Mesodermal cell (in vitro differentiated cells): ENCODE measurements at regions not wholly inside any gene's neighbourhood (a gene's known extent, or its start where the extent isn't known, plus 50 kb on each side); places are given as distances from the start of the nearest gene placed in this dataset.

Experiments used
- H3K27ac ChIP-seq: 2 replicates; pipeline ENCODE4 v1.7.0; 2013; ENCODE audit warnings: mild to moderate bottlenecking, low read depth, low read length, moderate library complexity; ENCODE audit not compliant: severe bottlenecking
- H3K36me3 ChIP-seq: 2 replicates; pipeline ENCODE4 v1.7.1; 2013; ENCODE audit warnings: mild to moderate bottlenecking, low read length, moderate library complexity; ENCODE audit not compliant: control insufficient read depth, insufficient read depth
- H3K4me1 ChIP-seq: one replicate; pipeline ENCODE4 v1.7.1; 2013; ENCODE audit warnings: mild to moderate bottlenecking, low read length; ENCODE audit not compliant: insufficient read depth, control insufficient read depth, poor library complexity, severe bottlenecking
- H3K4me3 ChIP-seq: 2 replicates; pipeline ENCODE4 v1.7.0; 2013; ENCODE audit warnings: low read length, control low read depth, mild to moderate bottlenecking; ENCODE audit not compliant: insufficient read depth, poor library complexity, severe bottlenecking; ENCODE audit errors: extremely low read depth
- H3K9me3 ChIP-seq: 2 replicates; pipeline ENCODE4 v1.7.1; 2013; ENCODE audit warnings: mild to moderate bottlenecking, low read length, moderate library complexity; ENCODE audit not compliant: control insufficient read depth
- WGBS, 2 experiments: methylation state at CpG; one replicate each; pipeline ENCODE4 v1.1.5; 2013; ENCODE audit warnings: missing lambda C conversion rate in 2 of 2; ENCODE audit not compliant: insufficient coverage in 2 of 2; 5-methylcytosine and 5-hydroxymethylcytosine counted together

DNA sequence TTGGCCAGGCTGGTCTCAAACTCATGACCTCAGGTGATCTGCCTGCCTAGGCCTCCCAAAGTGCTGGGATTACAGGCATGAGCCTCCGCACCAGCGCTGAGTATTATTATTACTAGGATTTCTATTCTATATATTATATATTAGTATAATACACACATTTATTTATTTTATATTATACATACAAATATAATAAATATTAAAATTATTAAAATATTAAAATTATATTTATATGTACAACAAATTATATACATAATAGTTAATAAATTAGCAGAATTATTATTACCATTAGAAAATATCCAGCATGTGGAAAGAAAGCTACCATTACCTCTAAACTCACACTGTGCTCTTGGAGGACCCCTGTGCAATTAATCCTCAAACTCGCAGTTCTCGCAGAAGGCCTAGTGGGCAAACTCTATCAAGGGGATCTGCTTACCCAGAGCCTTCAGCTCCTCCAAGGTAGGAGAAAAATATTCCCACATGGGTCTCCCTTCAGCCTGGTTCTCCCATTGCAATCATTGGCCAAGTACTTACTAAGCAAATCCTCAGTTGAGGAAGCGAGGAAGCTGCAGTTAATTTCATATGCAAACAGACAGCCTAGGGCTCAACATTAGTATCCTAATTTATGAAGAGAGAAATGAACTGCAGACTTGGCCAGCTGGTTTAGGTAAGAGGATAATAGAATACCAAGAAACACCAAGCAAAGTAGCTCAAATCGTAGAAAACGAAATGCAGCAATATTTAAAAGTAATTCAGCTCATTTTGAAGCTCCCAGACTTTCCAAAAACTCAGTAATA lies 241.4 kb upstream of the IRX5 start:
- WGBS, 2 experiments: 75% methylated on average over 2 of the region's 7 CpGs; no CpG with 5 or more reads in 1 of the 2 experiments
- H3K4me1 ChIP-seq: no peaks in the 10 kb centered on the region
- no peak overlapping the region for H3K27ac ChIP-seq
- no peak overlapping the region for H3K4me3 ChIP-seq
- no peaks in the 10 kb centered on the region for H3K36me3 ChIP-seq
- peaks cover 3% of the 10 kb centered on the region for H3K9me3 ChIP-seq

DNA sequence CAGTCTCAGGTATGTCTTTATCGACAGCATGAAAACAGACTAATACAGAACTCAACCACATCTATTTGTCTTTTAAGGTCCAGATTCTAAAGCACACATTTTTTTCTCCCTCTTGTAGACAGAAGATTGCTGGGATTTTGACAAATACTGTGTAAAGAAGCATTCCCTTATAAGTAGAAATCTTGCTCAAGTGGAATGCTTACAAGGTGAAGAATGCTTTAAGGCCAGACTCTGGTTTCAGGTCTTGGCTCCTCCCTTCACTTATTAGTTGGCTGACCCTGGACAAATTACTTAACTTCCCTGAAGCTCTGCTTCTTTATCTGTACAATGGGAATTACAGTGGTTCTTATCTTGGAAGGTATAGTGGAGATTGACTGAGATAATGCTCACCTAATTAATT lies 242.3 kb upstream of the IRX5 start:
- Histone ChIP-seq H3K4me1 (no peaks in the 10 kb centered on the region), H3K27ac (no peak overlapping the region), H3K4me3 (no peak overlapping the region), H3K36me3 (no peaks in the 10 kb centered on the region), H3K9me3 (peaks cover 3% of the 10 kb centered on the region)
- 88% methylated on average over 1 of the region's 1 CpG; no CpG with 5 or more reads in 1 of the 2 experiments for WGBS, 2 experiments

DNA sequence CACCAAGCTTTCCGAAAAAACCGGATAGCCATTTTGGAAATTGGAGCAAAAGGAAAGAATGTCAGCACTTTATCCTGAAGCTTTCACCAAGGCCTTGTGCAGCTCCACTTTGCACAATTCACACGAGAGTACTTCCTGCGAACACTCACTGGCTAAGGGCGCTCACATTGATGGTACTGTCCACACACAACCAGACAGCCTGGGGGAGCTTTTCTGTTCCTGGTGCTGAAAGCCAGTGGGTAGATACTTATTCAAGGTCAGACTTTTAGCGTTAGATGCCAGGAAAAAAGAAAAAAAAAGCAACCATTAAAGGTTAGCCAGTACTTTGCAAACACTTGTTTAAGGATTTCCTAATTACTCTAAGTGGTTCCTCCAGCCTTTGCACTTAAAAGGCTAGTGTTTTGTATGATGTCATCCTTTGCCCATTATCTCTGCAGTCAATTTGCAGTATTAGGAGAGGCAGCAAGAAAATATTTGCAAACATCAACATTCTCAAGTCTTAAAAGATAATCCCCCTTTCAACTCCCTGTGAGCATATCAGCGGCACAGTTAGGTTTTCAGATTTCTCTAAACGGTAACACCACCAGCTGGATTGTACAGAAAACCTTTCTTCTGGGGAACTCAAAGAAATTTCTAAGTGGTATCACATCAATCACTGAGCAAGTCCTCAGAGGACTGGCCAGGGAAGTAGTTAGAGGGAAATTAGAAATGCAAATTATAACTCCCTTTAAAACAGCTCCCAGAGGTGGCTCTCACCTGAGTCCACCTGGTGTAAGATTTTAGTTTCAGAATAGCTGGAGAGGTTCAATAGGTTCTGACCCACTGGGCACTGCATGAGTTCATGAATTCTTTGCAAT lies 243.4 kb upstream of the IRX5 start:
- WGBS, 2 experiments: 89 to 94% methylated on average over 2 to 7 of the region's 8 CpGs
- Histone ChIP-seq H3K4me3 (no peak overlapping the region), H3K4me1 (no peaks in the 10 kb centered on the region), H3K9me3 (peaks cover 3% of the 10 kb centered on the region), H3K27ac (no peak overlapping the region), H3K36me3 (no peaks in the 10 kb centered on the region)

DNA sequence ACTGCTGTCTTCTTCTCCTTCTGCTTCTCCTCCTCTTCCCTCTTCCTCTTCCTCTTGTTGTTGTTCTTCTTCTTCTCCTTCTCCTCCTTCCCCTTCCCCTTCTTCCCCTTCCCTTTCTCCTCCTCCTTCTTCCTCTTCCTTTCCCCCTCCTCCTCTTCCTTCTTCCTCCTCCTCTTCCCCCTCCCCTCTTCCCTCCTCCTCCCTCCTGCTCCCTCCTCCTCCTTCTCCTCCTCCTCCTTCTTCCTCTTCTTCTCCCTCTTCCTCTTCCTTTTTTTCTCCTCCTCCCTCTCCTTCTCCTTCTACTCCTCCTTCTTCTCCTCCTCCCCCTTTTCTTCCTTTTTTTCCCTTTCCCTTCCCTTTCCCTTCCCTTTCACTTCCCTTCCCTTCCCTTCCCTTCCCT lies 245.0 kb upstream of the IRX5 start:
- Histone ChIP-seq H3K27ac (no peak overlapping the region), H3K36me3 (no peaks in the 10 kb centered on the region), H3K9me3 (peaks cover 3% of the 10 kb centered on the region), H3K4me1 (no peaks in the 10 kb centered on the region), H3K4me3 (no peak overlapping the region)

DNA sequence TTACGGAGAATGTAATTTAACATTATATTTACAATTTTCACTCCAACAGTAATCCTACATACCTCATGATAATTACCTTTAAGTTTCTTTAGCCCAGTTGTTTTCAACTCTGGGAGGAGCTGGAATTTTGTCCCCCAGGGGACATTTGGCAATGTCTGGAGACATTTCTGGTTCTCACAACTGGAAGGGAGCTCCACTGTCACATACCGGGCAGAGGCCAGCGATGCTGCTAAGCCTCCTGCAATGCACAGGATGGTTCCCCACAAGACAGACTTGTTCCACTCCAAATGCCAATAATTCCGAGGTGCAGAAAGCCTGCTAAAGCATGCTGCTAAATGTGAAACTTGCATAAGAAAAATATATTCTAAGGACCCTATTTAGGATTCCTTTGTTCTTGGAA lies 251.1 kb upstream of the IRX5 start:
- Histone ChIP-seq H3K4me1 (no peaks in the 10 kb centered on the region), H3K36me3 (no peaks in the 10 kb centered on the region), H3K9me3 (no peaks in the 10 kb centered on the region), H3K4me3 (no peak overlapping the region), H3K27ac (no peak overlapping the region)
- WGBS, 2 experiments: 89 to 100% methylated on average over 2 of the region's 4 CpGs

DNA sequence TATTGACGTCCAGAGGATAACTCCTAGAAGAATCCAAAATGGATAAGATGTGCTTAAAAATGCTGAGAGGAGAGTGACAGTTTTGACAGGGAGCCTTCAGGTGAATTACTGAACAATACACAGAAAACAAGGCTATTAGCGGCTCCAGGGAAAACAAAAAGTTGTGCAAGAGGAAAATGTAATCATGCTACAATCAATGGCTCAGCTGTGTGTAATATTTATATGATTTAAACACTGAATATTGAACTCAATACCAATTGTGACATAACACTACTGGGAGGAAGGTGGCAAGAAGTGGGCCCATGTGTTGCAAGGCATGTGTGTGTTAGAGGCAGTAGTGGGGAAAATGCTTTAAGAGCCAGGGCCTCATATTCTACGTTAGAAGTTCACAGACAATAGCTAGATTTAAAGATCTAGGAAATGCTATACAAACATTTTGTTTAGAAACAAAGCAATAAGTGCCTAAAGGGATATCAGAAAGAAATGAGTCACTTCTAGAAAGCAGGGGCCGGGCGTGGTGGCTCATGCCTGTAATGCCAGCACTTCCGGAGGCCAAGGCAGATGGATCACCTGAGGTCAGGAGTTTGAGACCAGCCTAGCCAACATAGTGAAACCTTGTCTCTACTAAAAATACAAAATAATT lies 253.2 kb upstream of the IRX5 start:
- no peaks in the 10 kb centered on the region for H3K36me3 ChIP-seq
- H3K27ac ChIP-seq: no peak overlapping the region
- WGBS, 2 experiments: 90 to 94% methylated on average over 3 to 4 of the region's 6 CpGs
- H3K4me3 ChIP-seq: no peak overlapping the region
- no peaks in the 10 kb centered on the region for H3K4me1 ChIP-seq
- H3K9me3 ChIP-seq: no peaks in the 10 kb centered on the region

DNA sequence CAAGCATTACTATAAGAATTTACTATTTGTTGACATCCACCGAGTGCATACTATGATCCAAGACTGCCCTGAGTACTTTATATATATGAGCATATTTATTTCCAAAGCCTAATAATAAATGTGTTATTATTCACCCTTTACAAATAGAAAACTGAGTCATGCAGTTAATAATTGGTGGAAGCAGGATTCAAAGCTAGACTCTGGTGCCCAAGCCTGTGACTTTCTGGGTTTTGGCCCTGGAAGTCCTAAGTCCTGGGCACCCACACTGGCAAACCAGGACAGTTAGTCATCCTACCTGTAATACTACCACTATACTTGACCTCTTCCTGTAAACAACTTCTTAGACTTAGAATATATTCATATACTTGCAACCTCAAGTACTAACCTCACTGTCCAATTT lies 257.4 kb upstream of the IRX5 start:
- Histone ChIP-seq H3K27ac (no peak overlapping the region), H3K9me3 (no peaks in the 10 kb centered on the region), H3K36me3 (no peaks in the 10 kb centered on the region), H3K4me1 (no peaks in the 10 kb centered on the region), H3K4me3 (no peak overlapping the region)
- no CpG with 5 or more reads among the region's 1 CpG for WGBS, 2 experiments

DNA sequence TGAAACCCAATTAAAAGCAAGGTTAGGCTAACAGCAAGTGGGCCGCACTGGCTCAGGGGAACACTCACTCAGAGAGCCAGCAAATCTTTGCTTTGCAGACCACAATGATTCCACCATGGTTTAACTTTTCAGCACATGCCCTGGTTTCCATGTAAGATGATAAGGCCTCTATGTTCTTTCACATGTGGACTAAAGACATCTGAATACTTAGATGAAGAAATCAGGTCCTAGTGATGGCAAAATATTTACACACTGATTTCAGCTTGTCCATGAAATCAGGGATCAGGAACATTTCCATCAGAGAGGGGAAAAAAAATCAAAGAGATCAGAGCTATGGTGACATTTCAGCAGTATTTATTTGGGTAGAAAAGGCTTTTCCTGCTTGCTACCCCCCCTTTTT lies 258.2 kb upstream of the IRX5 start:
- H3K9me3 ChIP-seq: no peaks in the 10 kb centered on the region
- no peak overlapping the region for H3K27ac ChIP-seq
- no peaks in the 10 kb centered on the region for H3K36me3 ChIP-seq
- 82 to 100% methylated on average over 1 of the region's 1 CpG for WGBS, 2 experiments
- no peaks in the 10 kb centered on the region for H3K4me1 ChIP-seq
- H3K4me3 ChIP-seq: no peak overlapping the region

DNA sequence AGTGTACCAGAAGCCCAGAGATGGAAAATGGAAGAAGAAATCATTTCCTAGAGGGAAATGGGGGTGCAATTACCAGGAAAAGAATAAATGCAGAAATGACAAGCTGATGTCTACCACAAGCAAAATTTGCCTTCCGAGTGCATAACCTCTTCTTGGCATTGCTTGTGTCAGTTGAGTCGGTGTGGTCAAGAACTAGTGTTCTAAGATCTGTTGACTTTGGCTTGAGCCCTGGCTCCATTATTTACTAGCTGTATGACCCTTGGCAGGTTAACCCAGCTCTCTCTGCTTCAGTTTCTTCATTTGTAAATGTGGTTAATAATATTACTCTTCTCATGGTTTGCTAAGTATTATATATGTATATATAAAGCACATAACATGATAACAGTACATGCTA lies 273.0 kb upstream of the IRX5 start:
- WGBS, 2 experiments: 94% methylated on average over 2 of the region's 2 CpGs; no CpG with 5 or more reads in 1 of the 2 experiments
- H3K9me3 ChIP-seq: peaks cover 6% of the 10 kb centered on the region
- H3K36me3 ChIP-seq: no peaks in the 10 kb centered on the region
- H3K4me3 ChIP-seq: no peak overlapping the region
- H3K4me1 ChIP-seq: peaks cover 11% of the 10 kb centered on the region
- H3K27ac ChIP-seq: no peak overlapping the region

DNA sequence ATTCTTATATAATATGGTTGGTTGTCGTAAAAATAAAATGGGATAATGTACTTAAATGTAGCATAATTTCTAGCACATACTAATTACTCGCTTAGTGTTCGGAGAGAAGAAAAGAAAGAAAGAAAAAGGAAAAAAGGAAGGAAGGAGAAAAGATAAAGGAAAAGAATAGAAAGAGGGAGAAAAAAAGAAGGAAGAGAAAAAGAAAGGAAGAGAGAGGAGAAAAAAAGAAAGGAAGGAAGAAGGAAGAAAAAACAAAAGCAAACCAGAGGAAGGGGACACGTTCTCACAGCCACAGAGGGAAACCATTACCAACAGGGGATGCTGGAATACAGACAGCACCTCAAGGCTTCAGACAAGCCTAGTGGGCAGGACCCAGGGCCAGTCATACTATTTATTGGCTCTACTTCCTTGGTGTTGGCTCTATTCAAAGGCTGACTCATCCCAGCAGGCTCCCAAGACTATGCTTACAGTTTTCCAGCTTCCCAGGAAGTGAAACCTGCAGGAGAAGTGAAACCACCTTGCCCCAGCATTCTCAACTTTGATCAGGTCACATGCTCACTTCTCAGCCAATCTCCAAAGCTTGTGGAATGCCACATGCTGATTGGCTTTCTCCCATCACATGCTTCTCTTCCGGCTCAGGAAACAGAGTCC lies 273.5 kb upstream of the IRX5 start:
- Histone ChIP-seq H3K27ac (no peak overlapping the region), H3K4me1 (peaks cover 11% of the 10 kb centered on the region), H3K9me3 (peaks cover 6% of the 10 kb centered on the region), H3K36me3 (no peaks in the 10 kb centered on the region), H3K4me3 (no peak overlapping the region)
- WGBS, 2 experiments: 67% methylated on average over 1 of the region's 5 CpGs; no CpG with 5 or more reads in 1 of the 2 experiments
